HFF-Myc (cell line): ENCODE measurements at regions not wholly inside any gene's neighbourhood (a gene's known extent, or its start where the extent isn't known, plus 50 kb on each side); places are given as distances from the start of the nearest gene placed in this dataset.

Experiments used
- DNase-seq: peaks from one replicate; pipeline ENCODE4 v3.0.0-alpha.2; 2011; ENCODE audit warnings: low read depth; ENCODE audit errors: extremely low read depth
- H3K4me3 ChIP-seq: replicated peaks from 2 replicates; pipeline ENCODE4 v1.5.1; 2011; ENCODE audit warnings: low read depth, mild to moderate bottlenecking, control low read depth, low read length
- CTCF ChIP-seq: IDR thresholded peaks from 2 replicates; pipeline ENCODE4 v1.5.1; 2012; ENCODE audit warnings: mild to moderate bottlenecking, low read depth, low read length, control low read depth; ENCODE audit errors: missing control alignments

- no peak for TF ChIP-seq CTCF
- DNase-seq, result no peak
- no peak overlapping the region for H3K4me3 ChIP-seq
Measured at GRCh38 chr7:142364551-142364950, 106.7 kb upstream of the PRSS58 start.

- TF ChIP-seq CTCF, result no peak
- no peak overlapping the region for H3K4me3 ChIP-seq
- DNase-seq, result no peak
Measured at GRCh38 chr7:142362349-142362748, 104.5 kb upstream of the PRSS58 start.

GRCh38 chr7:142359694-142360279 lies 101.9 kb upstream of the PRSS58 start:
- H3K4me3 ChIP-seq, result no peak overlapping the region
- DNase-seq, result no peak
- TF ChIP-seq CTCF, result no peak

- no peak overlapping the region for H3K4me3 ChIP-seq
- DNase-seq, result peak; percentile 69
- peak; percentile 81 for TF ChIP-seq CTCF
Measured at GRCh38 chr7:142357953-142358520, 100.2 kb upstream of the PRSS58 start.

- H3K4me3 ChIP-seq, result no peak overlapping the region
- no peak for DNase-seq
- no peak for TF ChIP-seq CTCF
Measured at GRCh38 chr7:142356166-142356565, 98.3 kb upstream of the PRSS58 start.

GRCh38 chr7:142355328-142355727 lies 97.5 kb upstream of the PRSS58 start:
- no peak overlapping the region for H3K4me3 ChIP-seq
- TF ChIP-seq CTCF, result no peak
- DNase-seq, result no peak
